HepG2 (cell line): ENCODE measurements at regions not wholly inside any gene's neighbourhood (a gene's known extent, or its start where the extent isn't known, plus 50 kb on each side); places are given as distances from the start of the nearest gene placed in this dataset.

Experiments used
- ATAC-seq: fragments of 200-7000 bp; cut with Tn5 transposase; 3 replicates; pipeline ENCODE4 v1.9.1; 2020; ENCODE audit warnings: mild to moderate bottlenecking, moderate library complexity
- BruUV-seq: library from RNA; stranded (reverse); fragments of 400-500 nt; replicated peaks from 2 replicates; lab custom pipeline; 2021; lab: Mats Ljungman, UMichigan
- CTCF ChIA-PET: fragments of 300-600 bp; formaldehyde crosslinking; extraction: SDS; loops from one replicate; lab custom pipeline; 2021; ENCODE audit warnings: low total read pairs, inconsistent platforms, low intra/inter-chr PET ratio; lab: Yijun Ruan, JAX
- POLR2A ChIA-PET: fragments of 350-600 bp; sonication (Branson Sonifier 250); formaldehyde crosslinking; loops from one replicate; lab custom pipeline; 2020; ENCODE audit warnings: antibody characterized with exemption, inconsistent platforms; lab: Yijun Ruan, JAX
- DNase-seq: peaks from one replicate; pipeline ENCODE4 v3.0.0-alpha.2; 2015; ENCODE audit warnings: low spot score
- FAIRE-seq: peaks from 3 replicates; lab custom pipeline; 2011; peaks lifted over from hg19 to GRCh38; lab: Jason Lieb, UNC
- H2AFZ ChIP-seq: one replicate; pipeline ENCODE4 v1.6.1; 2011; ENCODE audit warnings: low read length, inconsistent platforms
- H3K27ac ChIP-seq: fragments of 300-600 bp; 3 replicates; pipeline ENCODE4 v1.8.0; 2011; ENCODE audit warnings: mixed run types, mild to moderate bottlenecking, mixed read lengths, low read length, inconsistent platforms; ENCODE audit not compliant: insufficient read depth; ENCODE audit errors: extremely low read length
- H3K27me3 ChIP-seq, 2 experiments: fragments of 200-600 bp in 1 of 2; 2 replicates in 1 of 2; 3 replicates in 1 of 2; pipeline versions ENCODE4 v1.6.0 to v1.8.0; 2011; ENCODE audit warnings: low read length in 2 of 2, mild to moderate bottlenecking in 2 of 2, moderate library complexity in 2 of 2, inconsistent platforms in 1 of 2; ENCODE audit not compliant: insufficient read depth in 2 of 2, control insufficient read depth in 1 of 2
- H3K36me3 ChIP-seq, 2 experiments: fragments of 200-600 bp in 1 of 2; replicated peaks in 1 of 2; 2 replicates in 1 of 2; 3 replicates in 1 of 2; pipeline versions ENCODE4 v1.5.1 to v1.8.0; 2011; ENCODE audit warnings: low read length in 2 of 2, inconsistent platforms in 1 of 2; ENCODE audit not compliant: insufficient read depth in 2 of 2, control insufficient read depth in 1 of 2
- H3K4me1 ChIP-seq: 2 replicates; pipeline ENCODE4 v1.5.1; 2012; ENCODE audit warnings: low read length, inconsistent platforms; ENCODE audit not compliant: insufficient read depth
- H3K4me2 ChIP-seq: 2 replicates; pipeline ENCODE4 v1.6.0; 2011; ENCODE audit warnings: low read depth, low read length, inconsistent platforms
- H3K4me3 ChIP-seq, 3 experiments: fragments of 200-600 bp in 1 of 3; sonication (generic), shearing (Covaris generic) in 1 of 3; replicated peaks in 1 of 3; 2 replicates each; pipeline ENCODE4 v1.5.1; 2011 to 2016; ENCODE audit warnings: low read length in 3 of 3, inconsistent platforms in 2 of 3, low read depth in 2 of 3, mild to moderate bottlenecking in 2 of 3, control low read depth in 1 of 3, mixed read lengths in 1 of 3; ENCODE audit not compliant: insufficient read depth in 1 of 3
- H3K79me2 ChIP-seq: one replicate; pipeline ENCODE4 v1.6.1; 2011; ENCODE audit warnings: low read length, inconsistent platforms; ENCODE audit not compliant: insufficient read depth
- H3K9ac ChIP-seq: 2 replicates; pipeline ENCODE4 v1.6.0; 2011; ENCODE audit warnings: mild to moderate bottlenecking, low read depth, low read length, inconsistent platforms; ENCODE audit not compliant: insufficient read depth
- H3K9me3 ChIP-seq: 2 replicates; pipeline ENCODE4 v1.5.1; 2012; ENCODE audit warnings: mild to moderate bottlenecking, low read length
- H4K20me1 ChIP-seq: 2 replicates; pipeline ENCODE4 v1.6.0; 2011; ENCODE audit warnings: inconsistent platforms, mild to moderate bottlenecking, low read length, moderate library complexity; ENCODE audit not compliant: insufficient read depth
- AGO1 ChIP-seq: fragments of 200-400 bp; formaldehyde crosslinking; IDR thresholded peaks from 2 replicates; pipeline ENCODE4 v1.6.1; 2017; ENCODE audit warnings: mild to moderate bottlenecking, low read depth, low read length, moderate library complexity; ENCODE audit not compliant: poor library complexity, severe bottlenecking
- HNRNPK ChIP-seq: fragments of 200-400 bp; formaldehyde crosslinking; IDR thresholded peaks from 2 replicates; pipeline ENCODE4 v1.6.1; 2018; ENCODE audit warnings: low read length, low read depth, moderate library complexity, mild to moderate bottlenecking; ENCODE audit not compliant: poor library complexity, severe bottlenecking
- KLF11 ChIP-seq: IDR thresholded peaks from 2 replicates; pipeline ENCODE4 v1.6.1; 2016; ENCODE audit warnings: missing compliant biosample characterization
- RBM39 ChIP-seq: fragments of 200-400 bp; formaldehyde crosslinking; IDR thresholded peaks from one replicate; pipeline ENCODE4 v1.6.1; 2018; ENCODE audit warnings: antibody characterized with exemption, mild to moderate bottlenecking, low read depth, low read length; ENCODE audit not compliant: poor library complexity, severe bottlenecking
- RFXANK ChIP-seq: IDR thresholded peaks from 2 replicates; pipeline ENCODE4 v1.6.1; 2016
- TBX2 ChIP-seq: sonication (generic); formaldehyde crosslinking; IDR thresholded peaks from 2 replicates; pipeline ENCODE4 v1.5.0; 2020; ENCODE audit warnings: missing genetic modification reagents, mild to moderate bottlenecking, borderline replicate concordance
- XBP1 ChIP-seq: sonication (generic); formaldehyde crosslinking; IDR thresholded peaks from 2 replicates; pipeline ENCODE4 v1.5.0; 2020; ENCODE audit warnings: missing genetic modification reagents
- ZFP90 ChIP-seq: sonication (generic); formaldehyde crosslinking; IDR thresholded peaks from 2 replicates; pipeline ENCODE4 v1.8.0; 2022; ENCODE audit warnings: missing genetic modification reagents, mild to moderate bottlenecking, inconsistent platforms, borderline replicate concordance
- ZNF282 ChIP-seq: fragments of 450-650 bp; IDR thresholded peaks from 2 replicates; pipeline ENCODE4 v1.6.1; 2018; ENCODE audit not compliant: partially characterized antibody
- ZNF619 ChIP-seq: sonication (generic); formaldehyde crosslinking; IDR thresholded peaks from 2 replicates; pipeline ENCODE4 v1.4.0; 2020; ENCODE audit warnings: mild to moderate bottlenecking, missing genetic modification reagents
- ZNF782 ChIP-seq: sonication (generic); formaldehyde crosslinking; IDR thresholded peaks from 2 replicates; pipeline ENCODE4 v1.4.0; 2020; ENCODE audit warnings: missing genetic modification reagents, mild to moderate bottlenecking, borderline replicate concordance
- ZSCAN22 ChIP-seq: sonication (generic); formaldehyde crosslinking; IDR thresholded peaks from 2 replicates; pipeline ENCODE4 v1.4.0; 2020; ENCODE audit warnings: mild to moderate bottlenecking, missing genetic modification reagents
- WGBS: methylation state at CpG from one replicate; pipeline ENCODE4 v1.1.6; 2017; ENCODE audit warnings: low lambda C conversion rate; 5-methylcytosine and 5-hydroxymethylcytosine counted together
- in situ Hi-C: cut with HindIII; loops from 2 replicates; pipeline ENCODE4 v1.10.0; 2017; ENCODE audit warnings: low pct_unique_long_range_greater_than_20kb; ENCODE audit not compliant: extremely low pct_ligation_motif_present
- intact Hi-C: fragments of 100-400 bp; cut with micrococcal nuclease; formaldehyde crosslinking; loops from one replicate; pipeline ENCODE4 v1.10.0; 2022; ENCODE audit not compliant: unreplicated experiment
- TF ChIP-seq, protein P1 (sequence below): IDR thresholded peaks from 2 replicates; pipeline ENCODE4 v1.6.1; 2016
- TF ChIP-seq, protein P2 (sequence below): fragments of 450-650 bp; IDR thresholded peaks from 2 replicates; pipeline ENCODE4 v1.6.1; 2017
- TF ChIP-seq, protein P3 (sequence below): sonication (generic); formaldehyde crosslinking; IDR thresholded peaks from 2 replicates; pipeline ENCODE4 v1.4.0; 2020; ENCODE audit warnings: missing genetic modification reagents, borderline replicate concordance

DNA sequence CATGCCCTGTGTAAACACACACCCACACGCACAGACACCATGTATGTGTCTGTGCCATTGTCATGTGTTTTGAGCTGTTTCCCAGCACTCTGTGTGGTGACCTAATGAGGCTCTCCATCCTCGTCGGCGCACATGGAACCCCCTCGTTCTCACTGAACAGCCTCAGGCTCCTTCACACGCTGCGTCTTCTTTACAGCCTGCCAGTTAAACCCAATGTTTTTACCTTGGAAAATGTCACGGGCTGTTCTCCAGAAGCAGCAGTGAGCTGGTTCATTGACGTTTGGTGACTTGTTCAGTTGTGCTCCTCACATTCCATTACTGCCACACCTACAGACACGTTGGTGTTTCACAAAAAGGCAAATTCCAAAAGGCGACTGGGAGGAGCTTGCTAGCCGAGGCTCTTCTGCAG lies 201.0 kb upstream of the FOXQ1 start:
- Histone ChIP-seq H3K9me3 (no peaks in the 10 kb centered on the region), H3K4me2 (no peak overlapping the region), H3K27me3 (no peaks in the 10 kb centered on the region), H4K20me1 (no peaks in the 10 kb centered on the region), H3K9ac (no peak overlapping the region), H3K36me3 (no peaks in the 10 kb centered on the region), H3K4me1 (no peaks in the 10 kb centered on the region), H3K79me2 (no peaks in the 10 kb centered on the region), H3K27ac (no peak overlapping the region), H2AFZ (no peak overlapping the region), H3K4me3 (no peak overlapping the region)
- CTCF ChIA-PET = no interaction called here
- TF ChIP-seq AGO1 (no peak), ZNF619 (CRISPR knock-in tag) (no peak), HNRNPK (no peak), ZNF782 (no peak), ZSCAN22 (no peak), XBP1 (CRISPR knock-in tag) (no peak), RFXANK (CRISPR knock-in tag) (no peak), TBX2 (CRISPR knock-in tag) (no peak), KLF11 (CRISPR knock-in tag) (no peak), ZFP90 (CRISPR knock-in tag) (no peak), RBM39 (no peak), ZNF282 (no peak)
- TF ChIP-seq, protein P1, sequence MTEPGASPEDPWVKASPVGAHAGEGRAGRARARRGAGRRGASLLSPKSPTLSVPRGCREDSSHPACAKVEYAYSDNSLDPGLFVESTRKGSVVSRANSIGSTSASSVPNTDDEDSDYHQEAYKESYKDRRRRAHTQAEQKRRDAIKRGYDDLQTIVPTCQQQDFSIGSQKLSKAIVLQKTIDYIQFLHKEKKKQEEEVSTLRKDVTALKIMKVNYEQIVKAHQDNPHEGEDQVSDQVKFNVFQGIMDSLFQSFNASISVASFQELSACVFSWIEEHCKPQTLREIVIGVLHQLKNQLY (CRISPR knock-in tag) = no peak
- TF ChIP-seq, protein P2, sequence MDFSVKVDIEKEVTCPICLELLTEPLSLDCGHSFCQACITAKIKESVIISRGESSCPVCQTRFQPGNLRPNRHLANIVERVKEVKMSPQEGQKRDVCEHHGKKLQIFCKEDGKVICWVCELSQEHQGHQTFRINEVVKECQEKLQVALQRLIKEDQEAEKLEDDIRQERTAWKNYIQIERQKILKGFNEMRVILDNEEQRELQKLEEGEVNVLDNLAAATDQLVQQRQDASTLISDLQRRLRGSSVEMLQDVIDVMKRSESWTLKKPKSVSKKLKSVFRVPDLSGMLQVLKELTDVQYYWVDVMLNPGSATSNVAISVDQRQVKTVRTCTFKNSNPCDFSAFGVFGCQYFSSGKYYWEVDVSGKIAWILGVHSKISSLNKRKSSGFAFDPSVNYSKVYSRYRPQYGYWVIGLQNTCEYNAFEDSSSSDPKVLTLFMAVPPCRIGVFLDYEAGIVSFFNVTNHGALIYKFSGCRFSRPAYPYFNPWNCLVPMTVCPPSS = no peak
- TF ChIP-seq, protein P3, sequence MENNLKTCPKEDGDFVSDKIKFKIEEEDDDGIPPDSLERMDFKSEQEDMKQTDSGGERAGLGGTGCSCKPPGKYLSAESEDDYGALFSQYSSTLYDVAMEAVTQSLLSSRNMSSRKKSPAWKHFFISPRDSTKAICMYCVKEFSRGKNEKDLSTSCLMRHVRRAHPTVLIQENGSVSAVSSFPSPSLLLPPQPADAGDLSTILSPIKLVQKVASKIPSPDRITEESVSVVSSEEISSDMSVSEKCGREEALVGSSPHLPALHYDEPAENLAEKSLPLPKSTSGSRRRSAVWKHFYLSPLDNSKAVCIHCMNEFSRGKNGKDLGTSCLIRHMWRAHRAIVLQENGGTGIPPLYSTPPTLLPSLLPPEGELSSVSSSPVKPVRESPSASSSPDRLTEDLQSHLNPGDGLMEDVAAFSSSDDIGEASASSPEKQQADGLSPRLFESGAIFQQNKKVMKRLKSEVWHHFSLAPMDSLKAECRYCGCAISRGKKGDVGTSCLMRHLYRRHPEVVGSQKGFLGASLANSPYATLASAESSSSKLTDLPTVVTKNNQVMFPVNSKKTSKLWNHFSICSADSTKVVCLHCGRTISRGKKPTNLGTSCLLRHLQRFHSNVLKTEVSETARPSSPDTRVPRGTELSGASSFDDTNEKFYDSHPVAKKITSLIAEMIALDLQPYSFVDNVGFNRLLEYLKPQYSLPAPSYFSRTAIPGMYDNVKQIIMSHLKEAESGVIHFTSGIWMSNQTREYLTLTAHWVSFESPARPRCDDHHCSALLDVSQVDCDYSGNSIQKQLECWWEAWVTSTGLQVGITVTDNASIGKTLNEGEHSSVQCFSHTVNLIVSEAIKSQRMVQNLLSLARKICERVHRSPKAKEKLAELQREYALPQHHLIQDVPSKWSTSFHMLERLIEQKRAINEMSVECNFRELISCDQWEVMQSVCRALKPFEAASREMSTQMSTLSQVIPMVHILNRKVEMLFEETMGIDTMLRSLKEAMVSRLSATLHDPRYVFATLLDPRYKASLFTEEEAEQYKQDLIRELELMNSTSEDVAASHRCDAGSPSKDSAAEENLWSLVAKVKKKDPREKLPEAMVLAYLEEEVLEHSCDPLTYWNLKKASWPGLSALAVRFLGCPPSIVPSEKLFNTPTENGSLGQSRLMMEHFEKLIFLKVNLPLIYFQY = no peak
- WGBS = 90% methylated on average over 12 of the region's 12 CpGs
- POLR2A ChIA-PET = interaction anchor here (0.6 to 3.1 kb wide), 2 partner anchors 55 to 201 kb away, joined by 3 to 10 read pairs; partner anchors contain the start of gene FOXQ1
- in situ Hi-C loops = no loop called here
- DNase-seq = no peak
- FAIRE-seq = no peak
- intact Hi-C loops = no loop called here
- no peak for ATAC-seq
- BruUV-seq = no TSS peak
